Tibial artery (tissue), 4 donors: ENCODE measurements at regions not wholly inside any gene's neighbourhood (a gene's known extent, or its start where the extent isn't known, plus 50 kb on each side); places are given as distances from the start of the nearest gene placed in this dataset.

Source experiments
- DNase-seq, 2 donors: peaks; one replicate each; pipeline ENCODE4 v3.0.0-alpha.2; 2019
- H3K27ac ChIP-seq, 2 donors: fragments of 200-600 bp; sonication (generic) in 1 of 2; 1 replicate in 1 of 2; 2 replicates in 1 of 2; pipeline ENCODE4 v1.5.1; 2018 to 2019; ENCODE audit warnings: mild to moderate bottlenecking in 1 of 2
- H3K27me3 ChIP-seq, 2 donors: fragments of 200-600 bp; sonication (generic) in 1 of 2; one replicate each; pipeline versions ENCODE4 v1.5.1 to v1.6.0; 2016 to 2019
- H3K36me3 ChIP-seq, 3 donors: fragments of 200-600 bp; sonication (generic) in 2 of 3; one replicate each; pipeline ENCODE4 v1.5.1; 2016 to 2019; ENCODE audit warnings: mild to moderate bottlenecking in 2 of 3
- H3K4me1 ChIP-seq, 4 donors: fragments of 200-600 bp; sonication (generic) in 2 of 4; 1 replicate in 3 of 4; 2 replicates in 1 of 4; pipeline ENCODE4 v1.5.1; 2016 to 2019
- H3K4me3 ChIP-seq, 2 donors: fragments of 200-600 bp; sonication (generic) in 1 of 2; 1 replicate in 1 of 2; 2 replicates in 1 of 2; pipeline ENCODE4 v1.5.1; 2018 to 2019; ENCODE audit warnings: mild to moderate bottlenecking in 2 of 2
- H3K9me3 ChIP-seq, 3 donors: fragments of 200-600 bp; sonication (generic) in 1 of 3; one replicate each; pipeline ENCODE4 v1.5.1; 2016 to 2019
- CTCF ChIP-seq, 2 experiments: fragments of 200-600 bp in 1 of 2; fragments of 450-650 bp in 1 of 2; IDR thresholded peaks; one replicate each; pipeline ENCODE4 v1.5.1; 2017 to 2019; ENCODE audit warnings: antibody characterized with exemption in 2 of 2, mild to moderate bottlenecking in 1 of 2, moderate library complexity in 1 of 2
- intact Hi-C: fragments of 100-400 bp; cut with DNase I; formaldehyde crosslinking; loops from one replicate; pipeline ENCODE4 v1.15.0; 2023; ENCODE audit warnings: low total_unique reads

GRCh38 chr20:55584964-55585363 is 420.4 kb downstream of the CBLN4 start:
- intact Hi-C loops = no loop called here
- DNase-seq = no peak

GRCh38 chr20:55584307-55584706 is 421.0 kb downstream of the CBLN4 start:
- no peak for TF ChIP-seq CTCF (IDR thresholded peaks at IDR 0.05)
- Histone ChIP-seq H3K4me3 (no peak overlapping the region), H3K27me3 (no peaks in the 10 kb centered on the region), H3K27ac (no peak overlapping the region), H3K4me1 (no peaks in the 10 kb centered on the region), H3K9me3 (no peaks in the 10 kb centered on the region), H3K36me3 (no peaks in the 10 kb centered on the region)
- intact Hi-C loops = no loop called here
- no peak for DNase-seq

More at GRCh38 chr20:55584964-55585363, 420.4 kb downstream of the CBLN4 start:
- no peak overlapping the region for H3K27ac ChIP-seq
- TF ChIP-seq CTCF (IDR thresholded peaks at IDR 0.05) = no peak
- H3K4me3 ChIP-seq = no peak overlapping the region
- H3K9me3 ChIP-seq = no peaks in the 10 kb centered on the region
- H3K36me3 ChIP-seq = no peaks in the 10 kb centered on the region
- H3K27me3 ChIP-seq = no peaks in the 10 kb centered on the region
- H3K4me1 ChIP-seq = no peaks in the 10 kb centered on the region

GRCh38 chr20:55583036-55583435 is 422.3 kb downstream of the CBLN4 start:
- no peaks in the 10 kb centered on the region for H3K36me3 ChIP-seq
- intact Hi-C loops = no loop called here
- no peaks in the 10 kb centered on the region for H3K4me1 ChIP-seq
- TF ChIP-seq CTCF (IDR thresholded peaks at IDR 0.05) = no peak
- H3K4me3 ChIP-seq = no peak overlapping the region
- H3K27me3 ChIP-seq = no peaks in the 10 kb centered on the region
- DNase-seq = no peak
- no peaks in the 10 kb centered on the region for H3K9me3 ChIP-seq
- no peak overlapping the region for H3K27ac ChIP-seq

- no peaks in the 10 kb centered on the region for H3K27me3 ChIP-seq
- intact Hi-C loops = no loop called here
- DNase-seq = no peak
- no peaks in the 10 kb centered on the region for H3K9me3 ChIP-seq
- no peaks in the 10 kb centered on the region for H3K4me1 ChIP-seq
- H3K27ac ChIP-seq = no peak overlapping the region
- no peak overlapping the region for H3K4me3 ChIP-seq
- no peak for TF ChIP-seq CTCF (IDR thresholded peaks at IDR 0.05)
- H3K36me3 ChIP-seq = no peaks in the 10 kb centered on the region
Measured at GRCh38 chr20:55582498-55582897, 422.8 kb downstream of the CBLN4 start.

- Histone ChIP-seq H3K4me1 (no peaks in the 10 kb centered on the region), H3K9me3 (no peaks in the 10 kb centered on the region), H3K4me3 (no peak overlapping the region), H3K36me3 (no peaks in the 10 kb centered on the region), H3K27me3 (no peaks in the 10 kb centered on the region), H3K27ac (no peak overlapping the region)
- no peak for DNase-seq
- intact Hi-C loops = no loop called here
- no peak for TF ChIP-seq CTCF (IDR thresholded peaks at IDR 0.05)
Measured at GRCh38 chr20:55581519-55581918, 423.8 kb downstream of the CBLN4 start.

GRCh38 chr20:55580475-55580874 is 424.8 kb downstream of the CBLN4 start:
- no peaks in the 10 kb centered on the region for H3K36me3 ChIP-seq
- no peak for DNase-seq
- no peaks in the 10 kb centered on the region for H3K9me3 ChIP-seq
- no peak for TF ChIP-seq CTCF (IDR thresholded peaks at IDR 0.05)
- no peak overlapping the region for H3K4me3 ChIP-seq
- no peak overlapping the region for H3K27ac ChIP-seq
- intact Hi-C loops = no loop called here
- H3K27me3 ChIP-seq = no peaks in the 10 kb centered on the region
- H3K4me1 ChIP-seq = no peaks in the 10 kb centered on the region
